GM23248 (cell line): ENCODE measurements at regions not wholly inside any gene's neighbourhood (a gene's known extent, or its start where the extent isn't known, plus 50 kb on each side); places are given as distances from the start of the nearest gene placed in this dataset.

Experiments used
- EZH2 ChIP-seq: fragments of 200-600 bp; sonication (generic); IDR thresholded peaks from 2 replicates; pipeline ENCODE4 v1.6.1; 2018; ENCODE audit warnings: antibody characterized with exemption, mild to moderate bottlenecking; ENCODE audit not compliant: insufficient read depth, poor library complexity, severe bottlenecking
- EZH2phosphoT487 ChIP-seq: fragments of 200-600 bp; sonication (generic); IDR thresholded peaks from 2 replicates; pipeline ENCODE4 v1.6.1; 2018; ENCODE audit warnings: antibody characterized with exemption, moderate library complexity, mild to moderate bottlenecking, low read depth; ENCODE audit not compliant: insufficient read depth

DNA sequence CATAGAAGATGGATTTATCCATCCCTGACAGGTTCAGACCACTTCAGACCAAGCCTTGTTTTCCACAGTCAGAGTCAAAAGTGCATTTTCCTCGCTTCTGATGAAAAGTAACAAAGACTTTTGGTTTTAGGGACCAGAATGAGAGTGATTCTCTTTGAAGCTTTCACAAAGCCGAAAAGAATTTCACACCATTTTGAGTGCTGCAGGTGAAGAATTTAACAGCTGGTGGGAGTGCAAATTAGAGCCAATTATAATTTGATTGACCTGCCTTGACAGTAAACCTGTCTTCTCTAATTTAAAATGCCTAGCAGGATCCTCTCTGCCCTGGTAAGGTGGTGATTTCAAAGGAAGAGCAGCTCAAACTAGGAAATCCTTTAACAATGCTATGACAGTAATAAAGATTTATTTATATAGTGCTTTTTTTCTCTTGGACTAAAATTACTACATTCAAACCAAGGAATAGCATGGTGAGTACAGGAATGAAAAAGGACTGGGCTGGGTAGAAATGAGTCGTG is 241.6 kb downstream of the HRH4 start:
- no peak for TF ChIP-seq EZH2
- TF ChIP-seq EZH2phosphoT487 = no peak
